ENCODE measurements at regions not wholly inside any gene's neighbourhood (a gene's known extent, or its start where the extent isn't known, plus 50 kb on each side); places are given as distances from the start of the nearest gene placed in this dataset.

DNA sequence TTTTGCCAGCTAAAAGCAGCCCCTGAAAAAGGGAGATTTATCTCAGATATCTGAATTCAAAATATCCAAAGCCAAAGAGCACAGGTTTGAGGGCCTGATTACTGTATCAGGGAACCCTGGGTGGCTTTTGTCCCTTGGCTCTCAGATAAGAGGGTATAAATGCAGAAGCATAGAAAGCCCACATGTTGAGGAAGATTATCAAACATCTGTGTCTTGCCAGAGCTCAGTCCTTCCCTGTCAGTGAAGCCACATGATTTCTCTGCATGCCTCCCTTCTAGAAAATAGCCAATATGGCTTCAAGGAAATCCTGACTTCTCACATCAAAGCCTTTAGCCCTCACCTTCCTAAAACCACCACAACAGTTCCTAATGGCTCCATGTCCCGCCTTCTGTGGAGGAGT lies 408.0 kb upstream of the DMAC1 start:
- no peaks in the 10 kb centered on the region for H3K4me1 ChIP-seq (ENCODE audit: control insufficient read depth in 2 of 2, insufficient read depth in 2 of 2, low read length in 1 of 2)
- no peaks in the 10 kb centered on the region for H3K9me3 ChIP-seq (ENCODE audit: control insufficient read depth in 2 of 2, insufficient read depth in 1 of 2, low read depth in 1 of 2, low read length in 1 of 2)
- no peak overlapping the region for H3K4me3 ChIP-seq (ENCODE audit: low read depth in 1 of 2, low read length in 2 of 2)
- H3K27me3 ChIP-seq (ENCODE audit: control insufficient read depth in 1 of 2, insufficient read depth in 2 of 2, low read length in 2 of 2) = peaks cover 0 to 2% of the 10 kb centered on the region in 2 donors
- H3K36me3 ChIP-seq (ENCODE audit: control insufficient read depth in 2 of 2, insufficient read depth in 2 of 2, low read length in 1 of 2) = no peaks in the 10 kb centered on the region
- no peak overlapping the region for H3K27ac ChIP-seq (ENCODE audit: low read depth in 2 of 2, low read length in 1 of 2)
- WGBS, 2 donors = 79 to 83% methylated on average over 1 of the region's 1 CpG

DNA sequence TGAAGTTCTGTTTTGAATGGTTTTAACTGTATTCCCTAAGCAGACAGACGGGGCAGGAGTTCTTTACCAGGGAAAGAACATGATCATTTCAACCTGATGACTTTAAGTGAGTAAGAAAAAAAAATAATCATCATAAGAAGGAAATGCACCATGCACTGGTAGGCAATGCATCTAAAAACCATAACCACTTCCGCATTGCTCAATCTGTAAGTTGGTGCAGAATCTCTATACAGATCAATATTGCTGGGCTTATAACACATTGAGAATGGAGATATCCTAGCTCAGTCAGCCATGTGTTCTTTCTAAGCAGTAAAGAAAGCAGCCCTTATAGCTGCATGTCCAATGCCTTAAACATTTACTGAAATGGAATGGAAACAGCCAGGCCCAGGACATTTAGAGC lies 407.1 kb upstream of the DMAC1 start:
- Histone ChIP-seq H3K4me1 (ENCODE audit: control insufficient read depth in 2 of 2, insufficient read depth in 2 of 2, low read length in 1 of 2) (no peaks in the 10 kb centered on the region), H3K4me3 (ENCODE audit: low read depth in 1 of 2, low read length in 2 of 2) (no peak overlapping the region), H3K36me3 (ENCODE audit: control insufficient read depth in 2 of 2, insufficient read depth in 2 of 2, low read length in 1 of 2) (no peaks in the 10 kb centered on the region), H3K27me3 (ENCODE audit: control insufficient read depth in 1 of 2, insufficient read depth in 2 of 2, low read length in 2 of 2) (no peaks in the 10 kb centered on the region), H3K27ac (ENCODE audit: low read depth in 2 of 2, low read length in 1 of 2) (no peak overlapping the region), H3K9me3 (ENCODE audit: control insufficient read depth in 2 of 2, insufficient read depth in 1 of 2, low read depth in 1 of 2, low read length in 1 of 2) (no peaks in the 10 kb centered on the region)
- 46 to 52% methylated on average over 2 of the region's 2 CpGs for whole genome bisulfite sequencing, 2 donors

DNA sequence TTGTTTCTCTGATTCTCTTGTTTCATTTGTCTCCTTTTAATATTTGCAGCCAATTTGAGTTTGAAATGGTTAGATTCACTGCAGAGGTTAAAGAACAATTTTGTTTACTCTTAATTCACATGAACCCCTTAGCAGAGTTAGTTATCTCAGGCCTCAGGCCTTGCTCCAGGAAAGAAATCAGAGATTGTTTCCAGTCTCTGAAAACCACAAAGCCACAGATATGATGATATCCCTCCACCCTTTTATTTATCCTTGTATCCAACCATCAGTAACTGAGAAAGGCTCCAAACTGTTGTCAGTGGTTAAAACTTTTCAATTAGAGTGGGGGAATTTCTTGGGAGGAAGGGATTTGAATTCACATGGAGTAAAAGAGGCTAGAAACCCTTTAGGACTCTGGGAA lies 406.0 kb upstream of the DMAC1 start:
- Histone ChIP-seq H3K27ac (ENCODE audit: low read depth in 2 of 2, low read length in 1 of 2) (no peak overlapping the region), H3K4me1 (ENCODE audit: control insufficient read depth in 2 of 2, insufficient read depth in 2 of 2, low read length in 1 of 2) (no peaks in the 10 kb centered on the region), H3K27me3 (ENCODE audit: control insufficient read depth in 1 of 2, insufficient read depth in 2 of 2, low read length in 2 of 2) (no peaks in the 10 kb centered on the region), H3K9me3 (ENCODE audit: control insufficient read depth in 2 of 2, insufficient read depth in 1 of 2, low read depth in 1 of 2, low read length in 1 of 2) (no peaks in the 10 kb centered on the region), H3K36me3 (ENCODE audit: control insufficient read depth in 2 of 2, insufficient read depth in 2 of 2, low read length in 1 of 2) (no peaks in the 10 kb centered on the region), H3K4me3 (ENCODE audit: low read depth in 1 of 2, low read length in 2 of 2) (no peak overlapping the region)

DNA sequence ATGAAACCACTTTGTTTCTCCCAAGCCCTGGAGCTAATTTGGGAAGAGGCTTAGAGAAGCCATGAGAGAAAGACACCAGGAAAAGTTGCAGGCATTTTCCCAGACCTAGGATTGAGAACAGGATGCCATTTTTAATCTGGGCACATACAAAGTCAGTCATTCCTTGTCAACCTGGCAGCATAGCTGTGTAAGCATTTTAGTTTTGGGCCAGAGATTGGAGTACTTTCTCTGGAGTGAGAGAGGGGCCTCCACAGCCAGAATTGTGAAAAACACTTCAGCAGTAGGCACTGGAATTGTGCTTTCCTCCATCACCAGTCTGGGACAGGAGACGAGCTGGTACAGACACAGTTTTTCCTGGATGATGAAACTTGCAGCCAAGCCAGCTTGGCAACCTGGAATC lies 390.3 kb upstream of the DMAC1 start:
- Histone ChIP-seq H3K9me3 (ENCODE audit: control insufficient read depth in 2 of 2, insufficient read depth in 1 of 2, low read depth in 1 of 2, low read length in 1 of 2) (peaks cover 0 to 8% of the 10 kb centered on the region in 2 donors), H3K4me3 (ENCODE audit: low read depth in 1 of 2, low read length in 2 of 2) (no peak overlapping the region), H3K4me1 (ENCODE audit: control insufficient read depth in 2 of 2, insufficient read depth in 2 of 2, low read length in 1 of 2) (no peaks in the 10 kb centered on the region), H3K36me3 (ENCODE audit: control insufficient read depth in 2 of 2, insufficient read depth in 2 of 2, low read length in 1 of 2) (no peaks in the 10 kb centered on the region), H3K27me3 (ENCODE audit: control insufficient read depth in 1 of 2, insufficient read depth in 2 of 2, low read length in 2 of 2) (no peaks in the 10 kb centered on the region), H3K27ac (ENCODE audit: low read depth in 2 of 2, low read length in 1 of 2) (no peak overlapping the region)
- 74 to 86% methylated on average over 1 of the region's 1 CpG for WGBS, 2 donors

DNA sequence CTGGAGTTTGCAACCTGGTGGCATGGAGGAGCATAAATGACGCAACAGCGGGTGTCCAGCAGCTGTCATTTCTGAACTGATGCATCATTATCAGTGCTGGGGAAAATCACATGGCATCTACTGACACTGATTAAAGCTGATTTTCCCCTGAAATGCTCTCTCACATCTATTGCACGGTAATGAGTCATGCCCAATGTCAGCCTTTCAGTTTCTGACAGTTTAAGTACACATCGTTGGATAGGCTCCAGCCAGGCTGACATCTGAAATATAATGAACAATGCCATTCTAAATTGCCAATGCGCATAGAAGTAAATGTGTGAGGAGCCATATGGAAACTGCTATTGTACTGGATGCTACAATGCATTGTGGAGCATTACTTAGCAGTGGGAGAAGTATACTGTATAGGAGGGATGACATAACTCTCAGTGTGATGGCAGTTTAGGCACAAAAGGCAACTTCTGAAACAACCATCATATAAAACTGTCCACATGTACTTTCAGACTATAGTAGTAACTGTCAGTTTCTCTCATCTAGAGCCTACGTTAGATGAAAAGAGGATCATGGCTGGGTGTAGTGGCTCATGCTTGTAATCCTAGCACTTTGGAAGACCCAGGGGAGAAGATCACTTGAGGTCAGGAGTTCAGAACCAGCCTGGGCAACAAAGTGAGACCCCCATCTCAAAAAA lies 389.3 kb upstream of the DMAC1 start:
- H3K9me3 ChIP-seq (ENCODE audit: control insufficient read depth in 2 of 2, insufficient read depth in 1 of 2, low read depth in 1 of 2, low read length in 1 of 2) = peaks cover 0 to 8% of the 10 kb centered on the region in 2 donors
- H3K36me3 ChIP-seq (ENCODE audit: control insufficient read depth in 2 of 2, insufficient read depth in 2 of 2, low read length in 1 of 2) = no peaks in the 10 kb centered on the region
- H3K27ac ChIP-seq (ENCODE audit: low read depth in 2 of 2, low read length in 1 of 2) = no peak overlapping the region
- no peak overlapping the region for H3K4me3 ChIP-seq (ENCODE audit: low read depth in 1 of 2, low read length in 2 of 2)
- no peaks in the 10 kb centered on the region for H3K27me3 ChIP-seq (ENCODE audit: control insufficient read depth in 1 of 2, insufficient read depth in 2 of 2, low read length in 2 of 2)
- 67 to 69% methylated on average over 6 of the region's 6 CpGs for WGBS, 2 donors
- no peaks in the 10 kb centered on the region for H3K4me1 ChIP-seq (ENCODE audit: control insufficient read depth in 2 of 2, insufficient read depth in 2 of 2, low read length in 1 of 2)

DNA sequence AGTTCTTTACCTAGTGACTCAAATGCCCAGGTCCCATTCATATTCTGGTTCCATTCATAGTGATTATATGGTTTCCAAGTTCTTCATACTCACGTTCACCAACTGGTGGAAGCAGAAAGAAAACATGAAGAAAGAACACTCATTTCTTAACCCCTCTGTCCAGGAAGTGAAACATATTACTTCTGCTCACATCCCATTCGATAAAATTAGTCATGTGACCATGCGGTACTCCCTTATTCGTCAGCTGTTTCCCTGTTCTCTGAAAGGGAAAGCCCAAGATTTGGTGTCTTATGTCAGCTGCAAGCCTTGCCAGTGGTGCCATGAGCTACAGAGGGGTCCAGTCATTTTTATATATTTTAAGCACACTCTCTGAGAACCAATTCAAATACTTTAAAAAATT lies 387.0 kb upstream of the DMAC1 start:
- Histone ChIP-seq H3K4me1 (ENCODE audit: control insufficient read depth in 2 of 2, insufficient read depth in 2 of 2, low read length in 1 of 2) (no peaks in the 10 kb centered on the region), H3K27ac (ENCODE audit: low read depth in 2 of 2, low read length in 1 of 2) (no peak overlapping the region), H3K4me3 (ENCODE audit: low read depth in 1 of 2, low read length in 2 of 2) (no peak overlapping the region), H3K9me3 (ENCODE audit: control insufficient read depth in 2 of 2, insufficient read depth in 1 of 2, low read depth in 1 of 2, low read length in 1 of 2) (peaks cover 0 to 8% of the 10 kb centered on the region in 2 donors), H3K36me3 (ENCODE audit: control insufficient read depth in 2 of 2, insufficient read depth in 2 of 2, low read length in 1 of 2) (no peaks in the 10 kb centered on the region), H3K27me3 (ENCODE audit: control insufficient read depth in 1 of 2, insufficient read depth in 2 of 2, low read length in 2 of 2) (no peaks in the 10 kb centered on the region)
- WGBS, 2 donors = 79 to 90% methylated on average over 4 of the region's 4 CpGs

DNA sequence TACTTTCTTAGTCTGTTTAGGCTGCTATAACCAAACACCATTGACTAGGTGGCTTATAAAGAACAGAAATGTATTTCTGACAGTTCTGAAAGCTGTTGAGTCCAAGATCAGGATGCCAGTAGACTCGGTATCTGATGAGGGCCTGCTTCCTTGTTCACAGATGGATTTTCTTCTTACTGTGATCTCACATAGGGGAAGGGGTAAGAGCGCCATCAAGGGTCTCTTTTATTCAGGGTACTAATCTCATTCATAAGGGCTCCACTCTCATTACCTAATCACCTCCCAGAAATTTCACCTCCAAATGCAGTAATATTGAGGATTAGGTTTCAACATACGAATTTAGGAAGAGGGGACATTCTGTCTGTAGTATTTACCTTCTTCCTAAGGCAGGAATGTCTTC lies 384.0 kb upstream of the DMAC1 start:
- Histone ChIP-seq H3K27me3 (ENCODE audit: control insufficient read depth in 1 of 2, insufficient read depth in 2 of 2, low read length in 2 of 2) (no peaks in the 10 kb centered on the region), H3K4me1 (ENCODE audit: control insufficient read depth in 2 of 2, insufficient read depth in 2 of 2, low read length in 1 of 2) (no peaks in the 10 kb centered on the region), H3K27ac (ENCODE audit: low read depth in 2 of 2, low read length in 1 of 2) (no peak overlapping the region), H3K4me3 (ENCODE audit: low read depth in 1 of 2, low read length in 2 of 2) (no peak overlapping the region), H3K9me3 (ENCODE audit: control insufficient read depth in 2 of 2, insufficient read depth in 1 of 2, low read depth in 1 of 2, low read length in 1 of 2) (no peaks in the 10 kb centered on the region), H3K36me3 (ENCODE audit: control insufficient read depth in 2 of 2, insufficient read depth in 2 of 2, low read length in 1 of 2) (no peaks in the 10 kb centered on the region)
- 76% methylated on average over 3 of the region's 3 CpGs for WGBS, 2 donors

DNA sequence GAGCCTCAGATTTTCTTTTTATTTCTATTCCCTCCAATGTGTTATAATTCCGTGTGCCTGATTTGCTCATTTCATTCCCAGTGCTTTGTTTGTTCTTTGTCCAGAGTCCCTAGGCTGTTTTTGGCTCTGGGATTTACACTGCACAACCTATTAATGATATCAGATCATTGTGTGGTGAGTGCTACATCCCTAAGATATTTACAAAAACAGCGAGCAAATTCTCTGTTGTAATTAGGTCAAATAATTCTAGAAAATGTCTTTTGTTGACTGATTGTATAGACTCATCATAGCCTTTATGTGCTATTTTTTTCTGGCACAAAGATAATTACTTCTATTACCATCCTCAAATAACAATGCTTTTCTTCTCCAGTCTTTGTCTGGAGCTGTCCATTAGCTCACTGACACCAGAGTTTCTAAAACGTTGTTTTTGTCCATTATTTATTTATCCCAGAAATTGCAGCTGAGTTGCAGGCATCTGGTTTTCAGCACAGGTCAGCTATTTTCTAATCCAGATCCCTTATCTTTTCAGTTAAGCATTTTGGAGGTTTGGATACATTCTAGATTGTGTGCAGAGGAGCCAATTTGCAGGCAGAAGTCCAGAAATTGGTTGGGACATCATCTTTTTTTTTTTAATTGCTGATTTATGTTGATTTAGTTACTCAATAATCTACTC lies 379.9 kb upstream of the DMAC1 start:
- 40 to 46% methylated on average over 3 of the region's 3 CpGs for WGBS, 2 donors

DNA sequence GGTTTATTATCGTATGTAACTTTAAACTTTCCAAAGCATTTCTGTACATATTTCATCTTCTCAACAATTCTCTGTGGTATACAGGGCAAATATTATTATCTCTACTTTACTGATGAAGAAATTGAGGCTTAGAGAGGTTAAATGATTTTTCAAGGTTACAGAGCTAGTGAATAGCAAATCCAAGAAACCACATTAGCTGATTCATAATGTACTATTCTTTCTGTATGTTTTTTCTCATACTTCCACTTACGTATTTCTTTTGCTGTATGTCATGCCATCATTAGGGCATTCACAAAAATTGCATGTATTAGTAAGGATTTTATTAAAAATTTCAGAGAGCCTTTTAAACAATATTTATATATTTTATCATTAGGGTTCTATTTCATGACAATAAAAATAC lies 372.4 kb upstream of the DMAC1 start:
- Histone ChIP-seq H3K9me3 (ENCODE audit: control insufficient read depth in 2 of 2, insufficient read depth in 1 of 2, low read depth in 1 of 2, low read length in 1 of 2) (no peaks in the 10 kb centered on the region), H3K4me1 (ENCODE audit: control insufficient read depth in 2 of 2, insufficient read depth in 2 of 2, low read length in 1 of 2) (no peaks in the 10 kb centered on the region), H3K36me3 (ENCODE audit: control insufficient read depth in 2 of 2, insufficient read depth in 2 of 2, low read length in 1 of 2) (no peaks in the 10 kb centered on the region), H3K27me3 (ENCODE audit: control insufficient read depth in 1 of 2, insufficient read depth in 2 of 2, low read length in 2 of 2) (no peaks in the 10 kb centered on the region), H3K27ac (ENCODE audit: low read depth in 2 of 2, low read length in 1 of 2) (no peak overlapping the region), H3K4me3 (ENCODE audit: low read depth in 1 of 2, low read length in 2 of 2) (no peak overlapping the region)
- WGBS, 2 donors = 71 to 74% methylated on average over 2 of the region's 2 CpGs

More for the DNA sequence above, 379.9 kb upstream of the DMAC1 start:
- no peaks in the 10 kb centered on the region for H3K9me3 ChIP-seq (ENCODE audit: control insufficient read depth in 2 of 2, insufficient read depth in 1 of 2, low read depth in 1 of 2, low read length in 1 of 2)
- no peaks in the 10 kb centered on the region for H3K36me3 ChIP-seq (ENCODE audit: control insufficient read depth in 2 of 2, insufficient read depth in 2 of 2, low read length in 1 of 2)
- no peak overlapping the region for H3K27ac ChIP-seq (ENCODE audit: low read depth in 2 of 2, low read length in 1 of 2)
- no peak overlapping the region for H3K4me3 ChIP-seq (ENCODE audit: low read depth in 1 of 2, low read length in 2 of 2)
- no peaks in the 10 kb centered on the region for H3K27me3 ChIP-seq (ENCODE audit: control insufficient read depth in 1 of 2, insufficient read depth in 2 of 2, low read length in 2 of 2)
- no peaks in the 10 kb centered on the region for H3K4me1 ChIP-seq (ENCODE audit: control insufficient read depth in 2 of 2, insufficient read depth in 2 of 2, low read length in 1 of 2)

DNA sequence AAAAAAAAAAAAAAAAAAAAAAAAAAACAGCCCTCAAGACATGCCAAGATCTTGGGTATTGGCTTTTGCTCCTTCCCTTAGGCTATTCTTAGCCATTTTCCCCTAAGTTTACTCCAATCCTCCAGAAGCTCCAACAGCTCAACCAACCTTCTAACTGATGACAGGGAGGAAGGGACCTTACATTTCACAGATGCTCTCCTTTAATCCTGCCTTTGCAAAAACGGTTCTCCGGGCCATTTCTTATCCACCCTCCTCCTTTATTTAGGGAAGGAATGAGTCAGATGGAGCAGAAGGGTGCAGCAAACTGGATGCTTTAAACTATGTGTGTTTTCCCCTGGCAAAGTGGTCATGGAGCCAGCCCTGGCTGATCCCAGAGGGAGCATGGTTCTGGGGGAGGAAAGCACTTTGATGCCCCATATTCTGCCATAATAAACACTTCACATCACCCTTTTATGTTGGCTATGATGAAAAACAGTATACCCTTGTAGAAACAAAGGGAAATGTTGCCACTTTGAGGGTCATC lies 369.4 kb upstream of the DMAC1 start:
- no peaks in the 10 kb centered on the region for H3K27me3 ChIP-seq (ENCODE audit: control insufficient read depth in 1 of 2, insufficient read depth in 2 of 2, low read length in 2 of 2)
- 37 to 42% methylated on average over 2 of the region's 2 CpGs for WGBS, 2 donors

More for the DNA sequence above, 369.4 kb upstream of the DMAC1 start:
- Histone ChIP-seq H3K36me3 (ENCODE audit: control insufficient read depth in 2 of 2, insufficient read depth in 2 of 2, low read length in 1 of 2) (no peaks in the 10 kb centered on the region), H3K4me3 (ENCODE audit: low read depth in 1 of 2, low read length in 2 of 2) (no peak overlapping the region), H3K4me1 (ENCODE audit: control insufficient read depth in 2 of 2, insufficient read depth in 2 of 2, low read length in 1 of 2) (no peaks in the 10 kb centered on the region), H3K9me3 (ENCODE audit: control insufficient read depth in 2 of 2, insufficient read depth in 1 of 2, low read depth in 1 of 2, low read length in 1 of 2) (no peaks in the 10 kb centered on the region), H3K27ac (ENCODE audit: low read depth in 2 of 2, low read length in 1 of 2) (no peak overlapping the region)
